ENCODE measurements at regions not wholly inside any gene's neighbourhood (a gene's known extent, or its start where the extent isn't known, plus 50 kb on each side); places are given as distances from the start of the nearest gene placed in this dataset.
"Not testable (repeated sequence)": the region's sequence is repeated elsewhere in the genome, so short reads cannot be mapped to it uniquely, and the experiment has no call there.

DNA sequence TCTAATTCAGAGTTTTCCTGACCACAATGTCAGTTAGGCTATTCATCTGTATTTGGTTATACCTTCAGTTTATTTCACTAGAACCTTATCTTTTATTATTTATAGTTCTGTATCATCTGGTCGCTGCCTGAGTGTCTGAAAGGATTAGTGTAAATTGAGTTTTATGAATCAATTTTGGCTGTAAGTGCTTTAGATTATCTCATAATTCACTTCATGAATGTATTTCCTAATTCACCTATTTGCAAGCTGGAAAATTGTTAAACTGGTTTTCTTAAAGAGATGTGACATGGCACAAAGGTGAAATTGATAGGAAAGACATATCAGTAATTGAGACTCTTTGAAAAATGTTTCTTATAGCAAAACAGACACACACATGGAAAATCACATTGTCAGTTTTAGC lies 242.4 kb upstream of the ACO1 start:
- no peak for DNase-seq (ENCODE audit: low read depth)

DNA sequence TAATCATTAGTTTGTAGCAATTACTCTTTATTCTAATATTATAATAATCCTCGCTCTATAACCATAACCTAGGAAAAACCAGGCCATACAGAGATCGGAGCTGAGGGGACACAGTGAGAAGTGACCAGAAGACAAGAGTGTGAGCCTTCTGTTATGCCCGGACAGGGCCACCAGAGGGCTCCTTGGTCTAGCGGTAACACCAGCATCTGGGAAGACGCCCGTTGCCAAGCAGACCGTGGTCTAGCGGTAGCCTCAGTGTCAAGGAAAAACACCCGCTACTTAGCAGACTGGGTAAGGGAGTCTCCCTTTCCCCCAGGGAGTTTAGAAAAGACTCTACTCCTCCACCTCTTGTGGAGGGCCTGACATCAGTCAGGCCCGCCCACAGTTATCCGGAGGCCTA lies 235.9 kb upstream of the ACO1 start:
- not testable (repeated sequence) for DNase-seq (ENCODE audit: low read depth)

DNA sequence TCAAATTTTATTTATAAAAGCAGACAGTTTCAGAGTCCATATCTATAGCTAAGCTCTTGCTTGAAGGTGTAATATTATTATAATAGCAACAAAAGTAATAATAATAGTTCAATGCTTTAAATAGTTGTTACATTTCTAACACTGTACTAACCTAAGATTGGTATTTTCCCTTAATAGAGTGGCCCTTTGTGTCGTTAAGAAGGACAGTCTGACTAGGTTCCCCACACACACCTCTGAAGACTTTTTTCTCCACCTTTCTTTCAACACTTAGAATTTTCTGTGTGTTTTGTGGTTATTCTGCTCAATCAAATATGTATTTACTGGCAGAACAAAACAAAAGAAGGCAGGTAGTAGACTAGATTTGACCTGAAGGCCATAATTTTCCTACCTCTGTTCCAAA lies 223.2 kb upstream of the ACO1 start:
- no peak for DNase-seq (ENCODE audit: low read depth)

GRCh38 chr9:32161720-32162119 lies 222.7 kb upstream of the ACO1 start:
- DNase-seq (ENCODE audit: low read depth), result no peak

DNA sequence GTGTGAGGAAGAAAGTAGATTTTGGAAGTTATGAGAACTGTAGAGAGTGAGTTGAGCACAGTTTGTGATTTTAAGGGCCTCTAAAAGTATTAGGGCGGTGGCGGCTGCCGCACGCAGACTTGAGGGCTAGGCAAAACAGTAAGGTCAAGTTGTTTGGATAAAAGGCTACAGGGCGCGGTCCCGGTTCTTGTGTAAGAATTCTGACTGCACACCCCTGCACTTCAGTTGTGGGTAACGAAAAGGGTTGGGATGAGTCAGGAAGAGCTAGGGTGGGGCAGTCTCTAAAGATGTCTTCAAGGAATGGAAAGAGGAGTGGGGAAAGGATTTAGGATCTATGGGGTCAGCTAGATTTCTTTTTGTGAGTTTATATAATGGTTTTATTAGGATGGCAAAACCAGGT lies 218.1 kb upstream of the ACO1 start:
- DNase-seq (ENCODE audit: low read depth), result not testable (repeated sequence)

DNA sequence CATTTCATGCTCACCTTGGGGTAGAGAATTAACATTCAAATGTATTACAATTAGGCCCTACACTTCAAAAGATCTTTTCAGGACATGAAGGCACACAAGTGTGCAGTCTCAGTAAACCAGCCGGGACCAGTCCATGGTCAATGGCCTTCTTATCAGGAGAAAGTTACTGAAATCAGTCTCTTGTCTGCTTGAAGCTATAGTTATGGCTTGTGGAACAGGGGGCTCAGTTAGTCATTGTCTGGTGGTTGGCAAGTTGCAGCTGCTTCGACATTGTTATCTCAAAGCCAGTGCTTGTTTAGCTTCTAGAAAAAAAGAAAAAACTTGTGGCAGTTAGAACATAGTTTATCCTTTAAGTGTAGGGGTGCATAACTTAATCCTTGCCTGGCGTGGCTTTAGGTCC lies 213.1 kb upstream of the ACO1 start:
- peak; percentile 6 for DNase-seq (ENCODE audit: low read depth)

GRCh38 chr9:32172256-32172655 lies 212.2 kb upstream of the ACO1 start:
- DNase-seq (ENCODE audit: low read depth), result no peak

- no peak for DNase-seq (ENCODE audit: low read depth)
These were observed 207.0 kb upstream of the ACO1 start for GRCh38 chr9:32177396-32177795.

DNA sequence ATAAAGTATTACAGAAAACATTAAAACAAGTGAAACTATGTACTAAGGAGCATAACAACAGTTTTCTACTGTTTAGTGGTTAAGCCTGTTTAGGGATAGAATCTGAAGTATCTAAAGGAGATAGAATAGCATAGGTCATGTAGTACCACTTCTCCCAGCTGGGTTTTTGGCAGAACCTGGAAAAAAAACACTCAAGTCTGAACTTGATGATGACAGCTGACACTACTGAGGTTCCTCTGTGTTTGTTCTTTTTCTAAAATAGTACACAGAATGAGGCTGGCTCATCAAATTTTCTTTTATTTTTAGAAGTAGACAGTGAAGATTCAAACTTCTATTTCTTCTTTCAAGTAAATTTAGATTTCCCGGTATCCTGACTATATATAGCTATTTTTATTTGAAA lies 203.8 kb upstream of the ACO1 start:
- DNase-seq (ENCODE audit: low read depth), result no peak

DNA sequence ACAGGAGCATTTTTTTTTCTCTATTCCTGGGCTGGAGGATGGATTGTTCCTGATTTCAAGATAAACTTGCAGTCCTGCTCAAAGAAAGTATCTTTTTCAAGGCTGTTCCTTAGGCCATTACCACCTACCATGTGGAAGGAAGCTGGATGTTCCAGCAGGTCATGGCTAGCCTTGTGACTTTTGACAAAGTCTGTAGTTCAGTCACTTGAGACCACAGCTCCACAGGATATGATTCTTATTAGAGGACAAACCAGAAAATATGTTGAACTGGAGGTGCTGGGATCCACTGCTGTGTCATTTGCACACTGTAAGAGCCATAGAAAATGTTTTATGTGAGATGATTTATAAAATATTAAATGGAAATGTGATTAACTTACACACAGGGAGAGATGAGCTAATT lies 184.2 kb upstream of the ACO1 start:
- DNase-seq (ENCODE audit: low read depth), result no peak

DNA sequence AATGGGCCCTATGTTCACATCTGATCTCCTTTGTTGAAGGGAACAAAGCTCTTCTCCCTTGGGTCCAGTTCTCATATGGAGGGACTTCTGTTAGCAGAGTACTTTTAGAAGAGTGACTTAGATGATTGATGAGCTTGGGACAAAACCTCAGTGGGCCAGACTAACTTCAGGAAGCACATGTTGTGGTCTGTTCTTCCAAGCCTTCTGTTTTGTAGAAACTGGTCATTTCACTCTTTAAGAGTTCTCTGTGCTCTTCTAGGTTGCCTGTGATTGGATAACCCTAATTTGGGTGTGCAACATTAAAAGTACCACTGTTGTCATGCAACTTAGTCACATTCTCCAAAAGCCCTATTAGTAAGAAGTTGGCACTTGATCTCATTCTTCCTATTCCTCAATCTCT lies 183.5 kb upstream of the ACO1 start:
- no peak for DNase-seq (ENCODE audit: low read depth)

GRCh38 chr9:32209164-32209563 lies 175.3 kb upstream of the ACO1 start:
- DNase-seq (ENCODE audit: low read depth), result not testable (repeated sequence)

GRCh38 chr9:32218100-32218767 lies 166.2 kb upstream of the ACO1 start:
- DNase-seq (ENCODE audit: low read depth), result no peak

DNA sequence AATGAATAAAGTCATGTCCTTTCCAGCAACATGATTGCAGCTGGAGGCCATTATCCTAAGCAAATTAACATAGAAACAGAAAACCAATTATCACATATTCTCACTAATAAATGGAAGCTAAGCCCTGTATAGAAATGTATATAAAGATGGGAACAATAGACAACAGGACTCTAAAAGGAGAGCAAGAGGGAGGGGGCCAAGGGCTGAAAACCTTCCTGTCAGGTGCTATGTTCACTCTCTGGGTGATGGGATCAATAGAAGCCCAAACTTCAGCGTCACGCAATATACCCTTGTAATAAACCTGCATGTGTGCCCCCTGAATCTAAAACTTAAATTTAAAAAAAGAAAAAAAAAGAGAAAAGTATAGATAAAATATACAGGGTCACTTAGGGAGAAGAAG lies 163.7 kb upstream of the ACO1 start:
- no peak for DNase-seq (ENCODE audit: low read depth)

GRCh38 chr9:32234451-32234850 lies 150.0 kb upstream of the ACO1 start:
- DNase-seq (ENCODE audit: low read depth), result no peak

DNA sequence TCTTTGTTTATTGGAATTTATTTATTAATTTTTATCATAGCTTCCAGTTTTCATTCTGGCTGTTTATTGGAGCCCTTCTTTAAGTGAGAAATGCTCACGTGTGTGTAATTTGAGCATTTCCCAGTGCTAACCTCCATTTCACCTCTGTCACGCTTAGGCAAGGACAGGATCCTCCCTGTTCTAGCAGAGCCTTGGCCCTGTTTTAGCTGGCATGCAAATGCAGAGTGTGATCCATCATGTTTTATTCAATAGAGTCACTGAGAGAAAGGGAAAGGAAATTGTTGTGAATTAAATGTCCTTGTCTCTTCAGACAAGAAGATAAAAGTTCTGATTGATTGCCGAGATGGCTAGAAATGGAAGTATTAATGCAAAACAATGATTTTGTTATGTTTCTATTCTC lies 137.3 kb upstream of the ACO1 start:
- no peak for DNase-seq (ENCODE audit: low read depth)

- DNase-seq (ENCODE audit: low read depth), result no peak
These were observed 136.2 kb upstream of the ACO1 start for GRCh38 chr9:32248189-32248712.

DNA sequence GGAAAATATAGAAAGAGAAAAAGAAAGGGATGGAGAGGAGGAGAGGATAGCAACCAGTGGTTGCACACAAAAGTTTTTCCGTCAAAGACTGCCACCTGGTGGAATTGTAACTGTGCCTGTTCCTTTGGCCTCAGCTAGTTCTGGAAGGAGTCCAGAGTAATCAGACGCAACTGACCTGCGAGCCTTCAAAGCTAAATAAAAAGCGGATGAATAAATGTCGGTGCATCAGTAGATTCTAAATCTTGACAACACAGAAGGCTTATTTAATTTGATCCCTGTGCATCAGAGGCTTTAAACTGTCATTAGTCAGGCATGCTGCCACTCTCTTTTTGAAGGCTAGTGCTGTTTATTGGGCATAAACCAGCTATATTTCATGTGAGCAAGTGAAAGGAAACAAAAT lies 132.9 kb upstream of the ACO1 start:
- peak; percentile 55 for DNase-seq (ENCODE audit: low read depth)

- peak; percentile 12 for DNase-seq (ENCODE audit: low read depth)
These were observed 130.7 kb upstream of the ACO1 start for GRCh38 chr9:32253731-32254130.

DNA sequence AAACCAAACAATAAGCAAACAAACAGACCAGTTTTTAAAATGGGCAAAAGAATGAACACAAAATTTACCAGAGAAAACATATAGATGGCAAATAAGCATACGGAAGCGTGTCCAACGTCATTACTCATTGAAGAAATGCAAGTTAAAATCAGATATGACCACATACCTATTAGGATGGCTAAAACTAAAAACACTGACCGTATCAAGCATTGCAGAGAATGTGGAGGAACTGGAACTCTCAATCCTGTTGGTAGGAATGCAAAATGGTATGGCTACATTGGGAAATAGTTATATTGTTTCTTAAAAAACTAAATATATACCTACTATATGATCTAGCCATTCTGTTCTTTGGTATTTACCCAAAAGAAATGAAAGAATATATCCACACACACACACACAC lies 129.4 kb upstream of the ACO1 start:
- DNase-seq (ENCODE audit: low read depth), result no peak

GRCh38 chr9:32258482-32258881 lies 126.0 kb upstream of the ACO1 start:
- DNase-seq (ENCODE audit: low read depth), result no peak

DNA sequence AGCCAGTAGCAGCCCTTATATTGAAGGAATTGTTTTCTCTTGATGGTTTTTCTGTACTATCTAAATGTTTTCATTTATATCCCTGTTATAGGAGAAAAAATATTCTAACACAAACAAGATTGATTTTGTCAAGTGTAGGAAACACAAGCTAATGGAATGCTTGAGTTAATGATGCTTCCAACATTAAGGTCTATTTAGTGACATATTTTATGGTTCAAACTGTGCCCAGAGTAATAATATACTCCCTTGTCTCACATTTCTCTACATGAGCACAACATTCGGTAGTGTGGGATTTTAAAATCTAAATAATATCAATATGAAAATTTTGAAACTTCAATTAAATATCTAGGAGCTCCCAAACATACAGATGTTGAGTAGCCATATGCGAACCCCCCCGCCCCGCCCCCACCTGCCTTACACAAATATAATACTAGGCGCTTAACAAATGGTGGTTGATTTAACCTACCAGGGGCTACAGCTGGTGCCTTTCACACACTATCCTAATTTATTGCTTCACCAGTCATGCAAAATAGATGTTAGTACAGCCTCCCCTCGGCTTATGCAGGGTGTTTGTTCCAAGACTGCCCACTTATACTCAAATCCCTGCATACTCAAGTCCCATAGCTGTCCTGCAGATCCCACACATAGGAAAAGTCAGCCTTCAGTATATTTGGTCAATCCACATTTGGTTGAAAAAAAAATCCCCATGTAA lies 124.1 kb upstream of the ACO1 start:
- no peak for DNase-seq (ENCODE audit: low read depth)

DNA sequence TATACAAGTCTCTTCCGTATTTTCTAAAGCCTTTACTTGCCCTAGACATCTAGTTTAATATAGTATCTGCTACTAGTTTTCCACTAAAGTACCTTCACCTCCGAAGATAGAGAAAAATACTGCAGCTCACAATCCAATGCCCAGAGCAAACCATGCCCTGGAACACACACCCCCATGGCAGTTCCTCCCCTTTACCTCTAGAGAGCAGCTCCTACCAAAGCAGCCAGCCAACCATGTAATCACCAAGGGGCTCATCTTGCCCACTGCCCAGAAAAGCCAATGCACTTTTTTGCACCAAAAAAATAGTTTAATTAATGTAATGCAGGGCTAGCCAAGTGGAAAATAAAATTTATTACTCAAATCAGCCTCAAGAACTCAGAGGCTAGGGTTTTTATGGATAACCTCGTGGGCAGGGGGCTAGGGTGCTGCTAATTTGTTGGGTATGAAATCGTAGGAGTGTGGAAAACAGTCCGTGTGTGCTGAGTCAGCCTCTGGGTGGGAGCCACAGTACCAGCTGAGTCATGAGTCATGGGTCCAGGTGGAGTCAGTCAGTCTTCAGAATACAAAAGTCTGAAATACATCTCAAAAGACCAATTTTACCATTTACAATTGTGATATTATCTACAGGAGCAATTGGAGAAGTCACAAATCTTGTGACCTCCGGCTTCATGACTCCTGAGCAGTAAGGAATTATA lies 120.1 kb upstream of the ACO1 start:
- DNase-seq (ENCODE audit: low read depth), result peak; percentile 73

All from Daoy (cell line).